ENCODE measurements at regions not wholly inside any gene's neighbourhood (a gene's known extent, or its start where the extent isn't known, plus 50 kb on each side); places are given as distances from the start of the nearest gene placed in this dataset.

- TF ChIP-seq CTCF (IDR thresholded peaks at IDR 0.05) (no peak), POLR2A (IDR thresholded peaks at IDR 0.05) (no peak)
Measured at GRCh38 chr4:72887152-72887551, 182.4 kb downstream of the COX18 start.

Data from breast epithelium (tissue), 3 donors.